GM19452 (cell line): ENCODE measurements at regions not wholly inside any gene's neighbourhood (a gene's known extent, or its start where the extent isn't known, plus 50 kb on each side); places are given as distances from the start of the nearest gene placed in this dataset.

ENCODE experiments used
- ATAC-seq: cut with Tn5 transposase; IDR thresholded peaks from one replicate; pipeline ENCODE4 v1.9.1; 2021; ENCODE audit not compliant: unreplicated experiment

DNA sequence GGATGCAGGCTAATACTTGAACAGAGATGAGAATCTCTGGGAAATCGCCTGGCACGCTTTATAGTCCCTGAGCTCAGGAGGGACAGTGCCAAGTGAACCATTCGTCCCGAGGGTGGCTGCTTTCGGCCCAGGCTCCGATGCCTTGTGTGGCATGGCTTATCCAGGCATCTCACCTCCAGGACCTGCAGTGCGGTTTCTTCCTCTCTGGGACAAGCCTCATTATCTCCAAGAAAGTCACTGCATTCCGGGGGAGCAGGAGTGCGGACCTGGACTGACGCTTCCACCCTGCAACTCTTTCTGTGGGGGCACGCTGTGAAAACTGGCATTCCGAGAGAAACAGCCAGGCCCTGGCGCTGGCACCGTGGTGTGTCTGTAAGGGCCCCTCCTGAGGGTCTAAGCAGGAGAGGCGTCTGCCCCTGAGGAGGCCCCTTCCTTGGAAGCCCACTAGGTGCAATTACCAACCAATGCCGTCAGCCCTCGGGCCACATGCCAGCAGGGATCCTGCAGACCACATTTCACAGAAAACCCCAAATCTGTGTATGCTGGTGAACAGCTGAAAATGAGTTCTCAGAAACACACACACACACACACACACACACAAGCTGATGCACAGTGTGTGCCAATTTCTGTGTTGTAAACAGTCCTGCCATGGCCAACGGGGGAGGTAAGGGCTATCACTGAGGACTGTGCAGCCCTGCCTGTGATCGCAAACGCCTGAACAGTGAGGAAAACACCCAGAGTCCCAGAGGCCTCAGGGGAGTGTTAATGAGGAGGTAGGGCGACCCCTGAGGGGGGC is 351.9 kb upstream of the SALL3 start:
- no peak for ATAC-seq

DNA sequence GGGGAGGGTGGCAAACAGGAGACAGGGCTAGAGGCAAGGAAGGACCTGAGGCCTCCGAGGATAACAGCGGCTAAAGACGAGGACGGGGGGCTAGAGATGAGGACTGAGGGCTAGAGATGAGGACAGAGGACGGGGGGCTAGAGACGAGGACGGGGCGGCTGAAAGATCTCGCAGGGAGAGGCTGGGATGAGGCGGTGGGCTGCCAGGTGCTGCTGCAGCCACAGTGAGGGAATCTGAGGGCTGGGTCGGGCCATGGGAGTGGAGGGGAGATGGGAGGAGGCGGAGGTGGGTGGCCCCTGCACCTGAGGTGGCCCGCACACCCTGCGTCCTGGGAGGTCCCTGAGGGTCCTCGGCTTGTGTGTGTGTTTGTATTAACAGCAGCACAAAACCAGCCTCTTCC is 350.2 kb upstream of the SALL3 start:
- ATAC-seq: no peak

DNA sequence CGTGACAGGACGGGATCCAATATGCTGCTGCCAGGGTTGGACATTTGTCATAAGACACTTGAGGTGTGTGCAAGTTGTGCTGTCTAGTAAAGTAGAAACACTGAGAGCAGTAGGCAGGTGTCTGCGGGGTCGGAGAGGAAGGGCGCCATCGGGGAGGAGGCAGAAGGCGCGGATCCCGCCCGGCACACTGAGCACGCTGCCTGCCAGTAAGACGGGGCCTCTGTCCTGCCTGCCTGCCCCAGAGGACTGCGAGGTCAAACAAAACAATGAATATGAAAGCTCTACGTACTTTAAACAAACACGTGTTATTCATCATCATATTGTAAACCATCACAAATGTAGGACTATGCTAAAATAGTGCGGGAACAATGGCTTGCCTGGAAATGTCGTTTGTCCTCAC is 349.3 kb upstream of the SALL3 start:
- no peak for ATAC-seq

DNA sequence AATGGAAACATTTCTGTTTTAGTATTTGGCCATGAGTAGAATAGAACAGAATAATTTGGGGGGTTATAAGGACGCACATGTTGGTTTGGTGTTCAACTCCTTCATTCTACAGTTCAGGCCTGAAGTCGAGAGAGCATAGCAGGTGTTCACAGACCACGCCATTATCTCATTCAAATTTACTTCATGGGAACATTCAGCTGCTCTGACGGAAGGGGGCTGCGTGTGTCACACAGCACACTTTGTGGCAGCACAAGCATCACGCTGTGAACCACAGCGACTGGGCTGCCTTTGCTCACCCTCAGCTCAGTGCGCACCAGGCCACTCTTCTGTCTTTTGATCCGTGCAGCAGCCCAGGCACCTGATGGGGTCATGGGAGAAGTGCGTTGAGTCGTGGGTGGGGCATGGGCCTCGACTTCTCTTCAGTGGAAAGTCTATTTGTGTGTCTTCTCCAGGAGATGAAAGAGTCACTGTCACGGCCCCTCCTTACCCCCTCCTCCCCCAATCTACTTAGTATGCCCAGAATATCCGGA is 348.6 kb upstream of the SALL3 start:
- no peak for ATAC-seq

DNA sequence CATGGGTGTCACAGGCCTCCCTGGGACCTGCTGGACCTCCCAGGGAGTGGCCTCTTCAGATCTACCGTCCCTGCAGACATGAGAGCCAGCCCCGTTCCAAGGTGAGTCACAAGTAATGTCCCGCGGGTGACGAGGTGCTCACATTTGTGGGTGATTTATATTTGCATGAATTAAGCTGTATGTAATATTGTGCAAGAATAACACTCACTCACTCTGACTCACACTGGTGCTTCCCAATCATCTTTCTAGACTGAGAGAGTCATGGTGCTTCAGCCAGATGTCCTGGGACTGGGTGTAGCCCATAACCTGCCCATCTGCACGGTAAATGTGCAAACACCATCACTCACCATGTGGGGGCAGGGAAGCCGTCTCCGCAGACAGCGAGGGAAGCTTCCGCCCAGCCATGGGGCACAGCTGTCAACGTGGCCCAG is 347.5 kb upstream of the SALL3 start:
- no peak for ATAC-seq

DNA sequence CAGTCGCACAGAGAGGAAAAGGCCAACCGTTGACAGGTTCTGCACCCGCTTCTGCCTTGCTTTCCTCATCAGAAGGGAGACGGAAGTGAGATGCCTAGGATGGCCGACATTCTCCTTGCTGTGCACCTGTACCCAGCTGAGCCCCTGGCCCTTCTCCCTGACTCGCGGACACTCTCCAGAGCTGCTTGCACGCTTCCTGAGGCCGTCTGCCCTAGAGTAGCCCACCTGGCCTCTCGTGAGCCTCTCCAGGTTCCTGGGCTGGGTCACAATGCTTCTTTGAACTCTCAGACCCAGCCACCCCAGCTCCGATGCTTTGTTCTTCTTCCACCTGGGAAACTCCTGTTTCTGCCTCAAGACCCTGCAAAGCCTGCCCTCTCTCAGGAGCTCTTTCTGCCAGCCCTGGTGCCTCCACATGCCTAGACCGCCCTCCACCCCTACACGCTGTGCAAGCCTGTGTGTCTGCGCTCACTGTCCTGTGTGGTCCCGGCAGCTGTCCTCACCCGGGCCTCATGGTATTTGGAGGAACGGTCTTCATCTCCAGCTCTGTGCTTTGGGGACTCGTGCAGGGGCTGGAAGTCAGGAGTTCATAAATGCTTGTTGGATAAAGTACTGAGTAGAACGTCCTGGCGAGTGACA is 345.4 kb upstream of the SALL3 start:
- no peak for ATAC-seq

DNA sequence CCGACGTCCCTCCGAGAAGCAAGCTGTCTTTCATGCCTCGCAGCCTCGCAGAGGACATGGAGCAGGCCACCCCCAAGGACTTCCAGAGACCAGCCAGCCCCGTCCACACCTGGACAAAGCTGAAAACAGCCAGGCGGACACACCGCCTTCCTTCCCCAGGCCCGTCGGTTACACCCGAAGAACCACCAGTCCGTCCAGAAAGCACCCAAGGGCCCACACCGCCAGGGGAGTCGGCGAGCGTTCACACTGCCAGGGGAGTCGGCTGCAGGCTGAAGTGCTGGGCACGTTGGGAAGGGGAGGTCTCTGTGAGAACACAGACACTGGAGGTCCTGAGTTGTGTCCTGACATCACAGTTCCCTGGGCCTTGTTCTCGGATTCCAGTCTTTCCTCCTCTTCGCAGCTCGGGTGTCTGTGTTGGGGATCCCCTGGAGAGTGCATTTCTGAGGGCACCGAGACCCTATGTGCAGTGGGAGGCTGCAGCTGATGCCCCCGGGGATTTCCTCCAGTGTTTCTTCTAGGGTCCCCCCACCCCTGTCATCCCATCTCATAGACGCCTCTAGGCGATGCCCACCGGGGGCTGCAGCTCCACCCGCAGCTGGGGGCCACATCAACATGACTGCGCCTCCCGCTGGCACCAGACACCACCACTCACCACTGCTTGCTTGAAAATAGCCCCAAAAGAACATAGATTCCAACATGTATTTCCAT is 344.4 kb upstream of the SALL3 start:
- no peak for ATAC-seq

DNA sequence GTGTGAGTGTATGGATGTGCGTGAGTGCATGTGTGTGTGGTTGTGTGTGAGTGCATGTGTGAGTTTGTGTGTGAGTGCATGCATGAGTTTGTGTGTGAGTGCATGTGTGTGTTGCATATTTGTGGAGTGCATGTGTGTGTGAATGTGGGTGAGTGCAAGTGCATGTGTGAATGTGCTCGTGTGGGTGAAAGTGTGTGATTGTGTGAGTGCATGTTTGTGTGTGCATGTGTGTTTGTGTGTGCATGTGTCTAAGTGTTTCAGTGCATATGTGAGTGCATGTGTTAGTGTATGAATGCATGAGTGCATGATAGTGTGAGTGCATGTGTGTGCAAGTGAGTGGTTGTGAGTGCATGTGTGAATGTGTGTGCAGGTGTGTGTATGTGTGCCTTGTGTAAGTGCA is 343.4 kb upstream of the SALL3 start:
- ATAC-seq: no peak

DNA sequence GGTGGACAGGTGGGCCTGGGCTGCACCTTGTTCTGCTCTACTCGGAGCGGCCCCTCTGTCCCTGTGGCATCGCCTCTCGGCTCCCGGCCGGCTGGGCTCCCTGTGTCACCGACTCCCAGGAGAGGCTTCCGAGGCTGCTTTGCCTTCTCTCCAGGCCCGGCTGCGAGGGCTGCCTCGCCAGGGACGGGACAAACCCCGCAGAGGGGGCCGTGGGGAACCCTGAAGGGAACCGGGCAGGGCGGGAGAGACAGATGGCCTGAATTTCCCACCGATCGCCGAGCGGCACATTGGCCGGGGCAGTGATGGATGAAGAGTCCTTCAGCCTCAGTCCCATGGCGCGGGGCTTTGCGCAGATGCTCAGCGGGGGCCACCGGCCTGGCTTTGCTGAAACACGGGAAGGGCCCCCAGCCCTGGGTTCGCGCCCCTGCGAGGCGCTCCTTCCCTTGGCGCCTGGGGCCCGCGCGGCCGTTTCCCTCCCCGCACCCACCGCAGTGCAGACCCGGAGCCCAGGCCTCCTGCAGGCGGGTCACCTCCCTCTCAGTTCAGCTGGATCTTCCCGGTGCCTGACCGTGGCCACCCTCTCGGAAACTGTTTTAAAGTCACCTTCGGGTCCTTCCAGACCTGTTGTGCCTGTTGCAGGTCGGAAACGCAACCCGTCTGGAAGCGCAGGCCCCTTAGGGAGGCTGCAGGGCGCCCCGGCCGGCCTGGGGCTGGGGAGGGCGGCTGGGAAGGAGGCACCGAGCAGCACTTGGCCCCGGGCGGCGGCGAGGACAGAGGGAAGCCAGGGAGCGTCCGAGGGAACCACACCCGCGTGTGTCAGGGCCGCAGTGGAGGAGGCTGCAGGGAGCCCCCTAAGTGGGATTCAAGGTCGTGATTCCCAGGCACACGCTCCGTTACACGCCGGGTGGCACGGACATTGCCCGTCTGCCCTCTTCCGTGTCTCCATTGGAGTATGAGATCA is 341.9 kb upstream of the SALL3 start:
- no peak for ATAC-seq

DNA sequence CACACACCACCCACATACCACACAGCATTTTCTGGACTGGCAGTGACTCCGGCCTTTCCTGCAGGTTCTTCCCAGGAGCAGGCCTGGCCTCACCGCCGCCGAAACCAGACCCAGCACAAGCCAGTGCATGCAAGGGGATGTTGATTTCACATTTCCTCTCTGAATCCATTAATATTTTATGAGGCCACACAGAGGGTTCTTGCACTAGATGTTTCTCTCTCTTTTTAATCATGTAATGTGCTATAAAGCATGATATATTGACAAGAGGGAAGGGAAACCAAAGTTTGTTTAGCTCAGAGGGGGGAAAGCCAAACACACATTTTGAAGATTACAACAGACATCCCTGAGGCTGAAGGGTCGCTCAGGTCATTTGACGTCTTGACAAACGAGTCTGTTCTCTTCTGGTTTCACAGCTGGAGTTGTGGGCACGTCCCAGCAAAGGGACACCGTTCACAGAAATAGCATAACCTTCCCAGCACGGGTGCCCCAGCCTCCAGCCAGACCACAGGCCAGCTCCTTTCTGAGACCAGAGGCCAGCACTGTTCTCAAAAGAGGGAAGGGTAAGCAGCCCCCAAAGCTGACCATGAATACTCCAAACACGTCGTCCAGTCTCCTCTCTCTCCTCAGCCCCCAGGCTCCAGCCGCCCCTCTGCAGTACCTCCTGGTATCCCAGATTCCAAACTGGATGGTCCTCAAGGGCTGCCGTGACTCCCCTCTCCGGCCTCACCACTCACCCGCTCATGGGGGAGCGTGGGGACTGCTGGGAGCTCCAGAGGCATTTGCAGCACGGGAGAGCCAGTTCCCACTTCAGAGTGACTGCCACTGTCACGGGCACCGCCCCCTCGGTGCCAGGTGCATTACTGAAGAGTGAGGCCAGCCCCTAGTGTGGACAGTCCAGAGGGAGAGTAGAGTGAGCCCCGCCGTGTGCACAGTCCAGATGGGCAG is 340.3 kb upstream of the SALL3 start:
- no peak for ATAC-seq

DNA sequence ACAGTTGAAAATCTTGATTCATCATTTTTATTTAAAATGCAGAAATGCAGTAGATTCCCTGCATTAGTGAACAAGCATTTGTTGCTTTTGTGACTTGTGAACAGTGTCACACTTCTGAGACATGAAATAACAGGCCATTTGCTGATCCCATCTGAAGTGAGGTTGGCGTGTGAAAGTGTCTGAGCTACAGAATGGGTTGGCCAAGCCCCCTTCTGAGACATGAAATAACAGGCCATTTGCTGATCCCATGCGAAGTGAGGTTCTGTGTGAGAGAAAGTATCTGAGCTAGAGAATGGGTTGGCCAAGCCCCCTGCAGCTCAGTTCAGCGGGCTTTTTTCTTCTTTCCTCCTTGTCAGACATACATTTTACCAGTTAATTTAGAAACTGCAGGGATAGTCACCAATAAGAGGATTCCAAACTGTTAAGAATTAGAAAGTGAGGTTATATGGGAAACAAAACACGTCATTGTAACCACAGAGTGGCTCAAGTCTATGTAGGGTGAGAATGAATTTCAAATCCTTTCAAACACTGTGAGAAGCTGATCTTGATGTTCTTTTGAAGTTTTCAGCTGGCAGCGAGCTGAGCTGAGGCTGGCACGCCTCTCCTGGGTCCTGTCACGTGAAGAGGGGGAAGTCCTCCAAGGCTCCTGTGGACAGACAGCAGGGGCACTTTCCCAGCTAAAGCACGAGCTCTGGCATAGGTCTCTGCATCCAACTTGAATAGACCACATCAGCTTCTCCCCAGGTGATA is 339.2 kb upstream of the SALL3 start:
- ATAC-seq: no peak

DNA sequence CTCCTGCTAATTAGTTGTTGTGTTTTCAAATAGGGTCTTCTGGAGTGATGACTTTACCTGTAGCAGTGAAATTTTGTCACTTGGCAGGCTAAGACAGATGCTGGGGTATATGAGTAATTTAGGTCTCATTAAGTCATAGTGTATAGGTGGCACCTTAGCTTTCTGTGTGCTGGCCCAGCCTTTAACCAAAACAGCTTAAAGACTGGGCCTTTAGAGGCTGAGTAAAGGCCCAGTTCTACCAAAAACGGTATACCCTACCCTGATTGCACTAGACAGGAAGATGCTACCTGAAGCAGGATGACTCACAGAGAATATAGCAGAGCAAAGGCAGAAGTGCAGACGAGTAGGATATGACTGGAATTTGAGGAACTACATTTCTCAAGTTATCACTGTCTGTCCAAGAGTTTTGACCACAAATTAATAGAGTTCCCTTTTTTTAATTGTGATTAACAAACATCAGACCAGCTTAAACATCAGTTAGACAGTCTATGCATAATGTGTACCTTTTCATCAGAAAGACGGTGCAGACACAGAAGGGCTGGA is 337.9 kb upstream of the SALL3 start:
- ATAC-seq: no peak

DNA sequence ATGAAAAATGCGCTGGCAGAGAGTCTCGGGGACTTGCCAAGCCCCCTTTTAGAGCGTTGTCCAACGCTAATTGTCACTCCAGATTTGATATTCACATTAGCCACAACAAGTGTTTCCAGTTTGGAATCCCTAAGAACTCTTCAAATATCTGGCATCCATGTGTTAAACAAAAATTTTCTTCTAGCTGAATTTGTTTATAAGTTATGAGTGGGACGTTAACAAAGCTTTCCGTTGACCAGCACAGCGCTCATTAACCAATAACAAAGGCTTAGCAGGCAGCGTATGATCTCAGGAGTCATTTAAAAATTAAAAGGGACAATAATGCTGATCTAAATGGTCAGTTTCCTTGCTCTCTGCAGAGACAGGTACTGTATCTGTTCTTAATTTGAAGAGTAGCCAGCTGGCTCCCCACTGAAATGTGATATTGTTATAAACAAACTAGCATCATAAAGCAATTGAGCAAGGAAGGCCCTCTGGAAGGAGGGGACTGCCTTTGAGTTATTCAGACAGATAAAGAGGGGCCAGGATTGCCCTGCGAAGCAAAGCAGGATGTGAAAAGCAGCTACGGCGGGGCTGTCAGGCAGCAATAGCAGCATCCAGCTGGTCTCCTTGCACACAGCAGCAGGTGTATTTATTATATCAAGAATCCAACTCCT is 337.2 kb upstream of the SALL3 start:
- no peak for ATAC-seq

DNA sequence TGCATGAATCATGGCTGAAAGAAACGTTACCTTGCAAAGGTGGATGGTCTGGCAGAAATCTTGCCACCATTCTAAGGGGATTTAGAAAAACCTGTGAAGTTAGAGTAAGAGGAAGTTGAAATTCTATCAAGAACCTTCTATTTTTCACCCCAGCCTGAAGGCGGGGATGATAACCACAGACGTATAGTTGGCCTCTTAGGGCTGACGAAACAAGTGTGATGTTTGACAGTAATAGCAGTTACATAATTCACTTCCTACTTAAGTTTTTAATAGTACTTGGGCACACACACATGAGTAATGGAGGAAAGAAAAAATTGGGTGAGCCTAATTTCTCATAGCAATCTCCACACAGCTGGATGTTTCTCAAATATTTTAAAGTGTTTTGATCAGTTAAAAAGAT is 336.6 kb upstream of the SALL3 start:
- ATAC-seq: no peak

DNA sequence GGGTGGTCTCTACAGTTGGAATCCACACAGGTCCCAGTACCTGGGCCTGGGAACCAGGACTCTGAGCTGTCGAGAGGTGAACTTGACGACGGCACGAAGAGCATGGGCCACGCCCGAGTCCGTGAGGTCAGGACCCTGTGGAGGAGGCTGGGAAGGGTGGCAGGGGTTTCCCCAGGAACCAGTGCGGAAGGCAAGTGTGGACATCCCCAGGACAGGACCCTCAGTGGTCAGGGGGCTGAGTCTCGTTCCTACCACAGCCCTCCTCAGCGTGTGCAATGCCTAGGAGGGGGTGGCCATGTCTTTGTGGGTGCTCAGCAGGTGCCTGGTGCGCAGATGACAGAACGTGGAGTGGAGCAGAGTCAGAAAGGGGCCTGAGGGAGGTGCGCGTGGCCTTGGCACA is 335.6 kb upstream of the SALL3 start:
- ATAC-seq: no peak

DNA sequence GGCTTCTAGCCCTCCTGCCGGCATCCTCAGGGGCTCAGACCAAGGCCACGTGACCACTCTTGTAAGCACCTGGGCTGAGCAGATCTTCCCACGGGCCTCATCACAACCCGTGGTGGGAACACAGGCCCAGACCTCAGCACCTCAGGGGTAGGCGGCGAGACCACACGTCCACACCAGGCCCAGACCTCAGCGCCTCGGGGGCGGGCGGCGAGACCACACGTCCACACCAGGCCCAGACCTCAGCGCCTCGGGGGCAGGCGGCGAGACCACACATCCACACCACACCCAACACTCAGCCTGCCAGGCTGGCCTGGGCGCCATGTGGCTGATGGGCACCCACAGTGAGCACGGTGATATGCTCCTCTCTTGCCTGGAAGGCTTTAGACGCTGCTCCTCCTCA is 334.4 kb upstream of the SALL3 start:
- no peak for ATAC-seq

DNA sequence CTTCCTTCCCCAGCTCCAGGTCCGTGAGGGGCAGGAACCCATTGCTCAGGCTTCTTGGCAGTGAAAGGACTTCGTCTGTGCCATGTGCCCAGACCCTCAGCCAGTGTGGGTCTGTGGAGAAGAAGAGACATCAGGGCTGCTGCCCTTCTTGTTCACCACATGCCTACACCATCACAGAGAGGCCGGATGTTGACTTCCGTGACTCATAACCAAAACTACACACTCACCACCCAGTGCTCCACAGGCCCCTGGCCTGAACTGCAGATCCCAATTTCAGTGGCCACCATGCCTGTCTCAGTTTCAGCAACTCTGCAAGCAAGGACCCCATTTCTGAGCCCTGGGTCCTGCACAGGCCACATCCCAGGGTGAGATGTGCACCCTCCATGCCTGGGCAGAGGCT is 332.6 kb upstream of the SALL3 start:
- ATAC-seq: no peak

DNA sequence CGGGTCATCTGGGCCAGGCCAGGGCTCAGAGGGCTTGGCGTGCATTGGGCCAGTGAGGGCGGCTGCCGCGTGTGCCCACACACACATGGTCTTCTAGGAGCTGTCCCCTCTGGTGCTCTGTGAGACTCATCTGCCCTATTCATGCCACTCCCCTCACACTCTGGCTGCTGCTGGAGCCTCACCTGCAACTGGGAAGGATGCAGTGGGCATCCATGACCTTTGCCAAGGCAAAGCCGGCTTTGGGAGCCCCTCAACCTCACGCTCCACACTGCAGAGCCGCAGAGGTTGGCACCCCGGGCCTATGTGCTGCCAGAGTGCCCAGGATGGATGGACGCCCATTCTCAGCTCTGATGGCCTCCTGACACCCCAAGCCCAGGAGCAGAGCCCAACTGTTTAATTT is 330.2 kb upstream of the SALL3 start:
- no peak for ATAC-seq
